ENCODE measurements at regions not wholly inside any gene's neighbourhood (a gene's known extent, or its start where the extent isn't known, plus 50 kb on each side); places are given as distances from the start of the nearest gene placed in this dataset.

- no peak for DNase-seq
These were observed 82.2 kb upstream of the RMDN2 start for GRCh38 chr2:37842732-37843440.

GRCh38 chr2:37843556-37843955 lies 81.5 kb upstream of the RMDN2 start:
- no peak for DNase-seq

GRCh38 chr2:37846207-37846606 lies 78.9 kb upstream of the RMDN2 start:
- no peak for DNase-seq

GRCh38 chr2:37847792-37848191 lies 77.3 kb upstream of the RMDN2 start:
- no peak for DNase-seq

GRCh38 chr2:37848451-37848850 lies 76.6 kb upstream of the RMDN2 start:
- DNase-seq = no peak

GRCh38 chr2:37849911-37850310 lies 75.2 kb upstream of the RMDN2 start:
- no peak for DNase-seq

GRCh38 chr2:37851428-37851827 lies 73.7 kb upstream of the RMDN2 start:
- no peak for DNase-seq

- no peak for DNase-seq
These were observed 73.1 kb upstream of the RMDN2 start for GRCh38 chr2:37851828-37852584.

GRCh38 chr2:37852585-37853014 lies 72.5 kb upstream of the RMDN2 start:
- DNase-seq = no peak

GRCh38 chr2:37854676-37855282 lies 70.3 kb upstream of the RMDN2 start:
- DNase-seq = no peak

GRCh38 chr2:37855283-37856041 lies 69.6 kb upstream of the RMDN2 start:
- DNase-seq = no peak

- DNase-seq = no peak
These were observed 68.9 kb upstream of the RMDN2 start for GRCh38 chr2:37856101-37856751.

GRCh38 chr2:37857575-37858399 lies 67.3 kb upstream of the RMDN2 start:
- no peak for DNase-seq

GRCh38 chr2:37858400-37858711 lies 66.7 kb upstream of the RMDN2 start:
- no peak for DNase-seq

- DNase-seq = no peak
These were observed 66.3 kb upstream of the RMDN2 start for GRCh38 chr2:37858725-37859267.

- no peak for DNase-seq
These were observed 62.5 kb upstream of the RMDN2 start for GRCh38 chr2:37862620-37863019.

GRCh38 chr2:37864217-37864616 lies 60.9 kb upstream of the RMDN2 start:
- no peak for DNase-seq

- no peak for DNase-seq
These were observed 59.4 kb upstream of the RMDN2 start for GRCh38 chr2:37865640-37866039.

GRCh38 chr2:37866171-37866934 lies 58.7 kb upstream of the RMDN2 start:
- no peak for DNase-seq

GRCh38 chr2:37867166-37867565 lies 57.9 kb upstream of the RMDN2 start:
- DNase-seq = no peak

GRCh38 chr2:37868866-37869265 lies 56.2 kb upstream of the RMDN2 start:
- no peak for DNase-seq
